GM12872 (cell line): ENCODE measurements at regions not wholly inside any gene's neighbourhood (a gene's known extent, or its start where the extent isn't known, plus 50 kb on each side); places are given as distances from the start of the nearest gene placed in this dataset.

ENCODE experiments used
- CTCF ChIP-seq: IDR thresholded peaks from 3 replicates; pipeline ENCODE4 v1.5.1; 2011; ENCODE audit warnings: low read depth, mild to moderate bottlenecking, low read length, moderate library complexity; ENCODE audit not compliant: insufficient read depth

DNA sequence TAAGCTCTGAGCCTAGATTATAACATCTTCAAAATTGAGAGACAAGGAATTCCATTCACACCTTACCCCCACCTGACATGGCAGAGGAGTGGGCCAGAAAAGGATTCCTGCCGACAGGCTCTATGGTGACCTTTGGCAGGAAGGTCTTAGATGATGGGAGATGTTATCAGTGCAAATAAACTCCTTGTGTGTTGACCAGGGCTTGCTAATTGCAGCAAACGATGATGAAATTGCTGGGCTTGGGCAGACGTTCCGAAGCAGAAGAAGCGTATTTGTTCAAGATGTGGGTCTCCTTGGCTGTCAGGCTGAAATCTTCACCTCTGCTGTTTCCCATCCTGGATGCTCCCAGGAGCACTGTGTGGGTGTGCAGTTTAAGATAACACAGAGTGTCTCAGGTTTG lies 183.7 kb upstream of the CADM1 start:
- TF ChIP-seq CTCF: no peak

DNA sequence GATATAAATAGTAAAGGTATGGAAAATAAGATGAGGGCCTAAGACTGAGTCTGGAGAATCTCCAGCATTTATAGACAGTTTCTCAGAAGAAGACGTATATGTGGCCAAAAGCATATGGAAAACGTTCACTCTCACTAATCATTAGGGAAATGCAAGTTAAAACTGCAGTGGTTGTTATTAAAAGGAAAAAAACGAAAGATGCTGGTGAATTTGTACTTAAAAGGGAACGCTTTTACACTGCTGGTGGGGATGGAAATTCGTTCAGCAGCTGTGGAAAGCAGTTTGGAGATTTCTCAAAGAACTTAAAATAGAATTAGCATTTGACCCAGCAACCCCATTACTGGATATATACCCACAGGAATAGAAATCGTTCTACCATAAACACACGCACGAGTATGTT lies 180.5 kb upstream of the CADM1 start:
- TF ChIP-seq CTCF: no peak

- no peak for TF ChIP-seq CTCF
These were observed 179.9 kb upstream of the CADM1 start for GRCh38 chr11:115684135-115684534.

GRCh38 chr11:115682888-115683287 lies 178.7 kb upstream of the CADM1 start:
- TF ChIP-seq CTCF: no peak

DNA sequence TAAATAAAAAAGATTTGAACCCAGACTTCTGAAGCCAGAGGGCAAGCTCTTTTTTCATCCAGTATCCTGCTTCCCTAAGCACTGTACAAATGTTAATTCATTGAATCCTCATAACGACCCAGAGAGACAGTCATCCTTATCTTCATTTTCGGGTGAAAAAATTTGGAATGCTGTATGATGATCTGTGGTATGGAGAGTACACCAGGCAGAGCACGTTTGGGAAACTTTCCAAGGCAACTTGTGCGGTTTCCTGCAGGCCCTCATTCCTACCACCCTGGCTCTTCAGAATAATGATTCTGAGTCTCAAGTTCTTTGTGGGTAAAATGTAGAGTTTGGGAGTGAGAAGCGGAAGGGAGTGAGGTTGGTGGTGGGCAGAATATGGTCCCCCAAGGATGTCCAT lies 177.9 kb upstream of the CADM1 start:
- no peak for TF ChIP-seq CTCF

DNA sequence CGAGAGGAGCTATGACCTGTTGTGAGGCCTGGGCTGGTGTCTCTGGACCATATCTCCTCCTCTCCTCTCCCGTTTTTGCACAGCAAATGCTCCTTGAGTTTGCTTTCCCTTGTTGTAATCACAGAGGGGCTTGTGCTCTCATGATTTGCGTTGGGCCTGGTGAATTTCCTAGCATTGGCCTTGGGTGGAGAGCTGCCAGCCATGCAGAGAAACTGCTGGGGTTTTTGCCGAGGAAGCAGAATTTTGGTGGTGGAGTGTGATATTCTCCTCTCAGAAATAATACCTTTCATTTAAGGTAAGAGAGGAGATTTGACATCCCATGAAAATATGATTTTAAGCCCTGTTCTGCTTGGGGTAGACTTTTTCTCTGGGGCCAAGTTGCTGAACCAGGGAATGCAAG lies 175.7 kb upstream of the CADM1 start:
- no peak for TF ChIP-seq CTCF

DNA sequence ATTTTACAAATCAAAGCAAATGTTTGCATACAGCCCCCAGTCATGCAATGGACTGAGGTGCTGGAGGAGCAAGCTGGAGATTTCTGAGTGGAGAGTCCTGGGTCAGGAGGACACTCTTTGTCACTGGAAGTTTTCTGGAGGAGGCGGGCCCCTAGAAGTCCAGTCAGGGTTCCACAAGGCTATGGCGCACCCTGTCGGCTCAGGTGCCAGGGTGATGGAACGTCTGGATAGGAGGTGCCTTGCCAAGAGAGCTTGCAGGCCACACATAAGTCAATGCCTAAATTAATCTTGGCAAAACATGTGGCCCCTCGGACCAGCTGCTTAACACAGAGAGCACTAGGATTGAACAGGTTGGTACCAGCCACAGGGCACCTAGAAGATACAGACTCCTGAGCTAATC lies 174.7 kb upstream of the CADM1 start:
- no peak for TF ChIP-seq CTCF

DNA sequence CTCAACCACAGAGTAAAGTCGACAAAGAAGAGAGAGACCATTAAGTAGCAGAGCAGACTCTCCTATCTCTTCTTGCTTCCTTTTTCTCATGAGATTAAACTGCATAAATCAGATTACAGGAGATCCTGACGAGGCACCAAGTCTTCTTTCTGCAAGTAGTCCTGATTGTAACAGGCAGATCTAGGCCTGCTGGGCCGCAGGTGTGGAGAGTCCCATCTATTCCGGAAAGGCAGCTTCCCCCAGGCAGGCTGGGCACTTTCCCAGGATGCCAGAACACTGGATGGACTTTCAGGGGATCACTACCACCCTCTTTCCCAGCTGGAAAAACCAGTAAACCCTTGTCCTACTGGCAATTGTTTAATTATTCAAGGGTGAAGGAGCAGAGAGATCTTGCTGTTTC lies 173.0 kb upstream of the CADM1 start:
- no peak for TF ChIP-seq CTCF
